ENCODE measurements at regions not wholly inside any gene's neighbourhood (a gene's known extent, or its start where the extent isn't known, plus 50 kb on each side); places are given as distances from the start of the nearest gene placed in this dataset.

DNA sequence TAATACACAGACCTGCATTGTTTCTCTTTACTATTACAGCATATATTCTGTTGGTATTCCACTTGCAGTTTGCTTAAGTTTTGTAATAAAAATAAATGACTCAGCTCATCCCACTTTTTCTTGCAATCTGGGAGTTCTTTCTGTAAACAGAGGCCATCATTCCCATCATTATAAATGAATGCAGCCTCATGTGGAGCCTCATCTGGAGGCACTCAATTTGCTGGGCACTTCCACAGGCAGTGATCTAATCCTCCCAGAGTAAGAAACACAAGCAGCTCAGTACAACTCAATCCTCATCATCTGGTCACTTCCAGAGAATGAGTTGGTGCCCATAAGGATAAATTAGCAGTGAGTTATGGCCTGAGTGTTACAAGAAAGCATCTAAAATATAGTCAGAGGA is 2801.9 kb downstream of the PCDH9 start:
- no peak for TF ChIP-seq POLR2A (IDR thresholded peaks at IDR 0.05)
- TF ChIP-seq, protein P1, sequence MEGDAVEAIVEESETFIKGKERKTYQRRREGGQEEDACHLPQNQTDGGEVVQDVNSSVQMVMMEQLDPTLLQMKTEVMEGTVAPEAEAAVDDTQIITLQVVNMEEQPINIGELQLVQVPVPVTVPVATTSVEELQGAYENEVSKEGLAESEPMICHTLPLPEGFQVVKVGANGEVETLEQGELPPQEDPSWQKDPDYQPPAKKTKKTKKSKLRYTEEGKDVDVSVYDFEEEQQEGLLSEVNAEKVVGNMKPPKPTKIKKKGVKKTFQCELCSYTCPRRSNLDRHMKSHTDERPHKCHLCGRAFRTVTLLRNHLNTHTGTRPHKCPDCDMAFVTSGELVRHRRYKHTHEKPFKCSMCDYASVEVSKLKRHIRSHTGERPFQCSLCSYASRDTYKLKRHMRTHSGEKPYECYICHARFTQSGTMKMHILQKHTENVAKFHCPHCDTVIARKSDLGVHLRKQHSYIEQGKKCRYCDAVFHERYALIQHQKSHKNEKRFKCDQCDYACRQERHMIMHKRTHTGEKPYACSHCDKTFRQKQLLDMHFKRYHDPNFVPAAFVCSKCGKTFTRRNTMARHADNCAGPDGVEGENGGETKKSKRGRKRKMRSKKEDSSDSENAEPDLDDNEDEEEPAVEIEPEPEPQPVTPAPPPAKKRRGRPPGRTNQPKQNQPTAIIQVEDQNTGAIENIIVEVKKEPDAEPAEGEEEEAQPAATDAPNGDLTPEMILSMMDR (IDR thresholded peaks at IDR 0.05 in 4 of 5, conservative IDR thresholded peaks at IDR 0.05 in 1 of 5) = no peak

Data from gastrocnemius medialis (tissue), 4 donors.